Bone marrow (tissue), 2 donors: ENCODE measurements at regions not wholly inside any gene's neighbourhood (a gene's known extent, or its start where the extent isn't known, plus 50 kb on each side); places are given as distances from the start of the nearest gene placed in this dataset.
"Not testable (repeated sequence)": the region's sequence is repeated elsewhere in the genome, so short reads cannot be mapped to it uniquely, and the experiment has no call there.

Source experiments
- DNase-seq, 2 donors: peaks; one replicate each; lab custom pipeline; 2025; lab: John Stamatoyannopoulos, UW

GRCh38 chr15:87722941-87723691, 533.4 kb downstream of the NTRK3 start:
- DNase-seq, result no peak

DNA sequence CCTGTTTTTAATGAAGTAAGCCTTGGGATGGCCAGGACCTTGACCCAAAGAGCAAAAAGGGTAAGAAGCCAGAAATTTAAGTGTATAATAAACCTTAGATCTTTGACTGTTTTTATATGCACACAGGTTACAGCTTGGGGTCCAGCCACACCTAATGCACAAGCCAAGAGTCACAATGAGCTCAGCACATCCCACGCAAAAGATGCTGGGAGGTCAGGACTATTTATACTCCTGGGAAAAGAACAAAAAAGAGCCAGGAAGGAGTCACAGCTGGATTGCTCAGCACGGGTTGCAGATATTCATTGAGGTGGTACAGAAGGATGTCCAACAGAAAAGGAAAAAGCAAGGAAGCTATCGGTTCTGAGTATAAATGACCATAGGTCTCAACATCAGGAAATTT, 536.3 kb downstream of the NTRK3 start:
- no peak for DNase-seq

- DNase-seq, result no peak
Measured at GRCh38 chr15:87716422-87716821, 540.1 kb downstream of the NTRK3 start.

DNA sequence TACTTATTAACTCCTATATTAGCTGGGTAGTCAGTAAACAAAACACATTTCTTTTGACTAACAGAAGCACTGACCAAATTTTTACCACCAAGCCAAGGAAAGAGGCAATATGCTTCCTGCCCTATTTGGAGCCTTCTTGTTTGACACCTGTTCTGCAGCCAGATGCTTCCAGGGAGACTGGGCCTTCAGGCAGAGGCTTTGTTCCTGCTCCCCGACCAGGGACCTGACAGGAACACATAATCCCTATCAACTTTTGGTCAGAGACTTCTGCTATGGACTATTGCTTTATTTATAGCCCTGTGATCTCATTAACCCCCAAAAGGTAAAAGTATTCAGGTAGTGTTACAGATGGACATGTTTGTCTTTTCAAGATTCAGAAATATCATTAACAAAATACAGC, 541.3 kb downstream of the NTRK3 start:
- DNase-seq, result no peak

DNA sequence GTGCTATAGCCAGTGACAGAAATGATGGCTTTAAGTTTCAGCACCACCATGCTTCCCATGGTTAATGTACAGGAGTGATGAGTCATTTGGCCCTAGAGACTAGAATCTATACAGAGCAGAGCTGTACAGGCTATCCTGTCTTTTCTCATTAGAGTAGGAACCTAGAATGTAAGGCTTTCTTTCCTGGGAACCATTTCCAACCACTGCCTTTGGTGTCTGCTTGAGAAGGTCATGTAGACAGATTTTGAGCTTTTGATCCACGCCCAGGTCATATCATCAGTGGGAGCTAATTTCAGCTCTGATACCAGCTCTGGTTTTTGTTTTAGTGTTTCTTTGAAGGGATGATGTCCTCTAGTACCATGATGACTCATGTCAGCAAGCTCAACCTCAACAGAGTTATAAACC, 543.1 kb downstream of the NTRK3 start:
- no peak for DNase-seq

DNA sequence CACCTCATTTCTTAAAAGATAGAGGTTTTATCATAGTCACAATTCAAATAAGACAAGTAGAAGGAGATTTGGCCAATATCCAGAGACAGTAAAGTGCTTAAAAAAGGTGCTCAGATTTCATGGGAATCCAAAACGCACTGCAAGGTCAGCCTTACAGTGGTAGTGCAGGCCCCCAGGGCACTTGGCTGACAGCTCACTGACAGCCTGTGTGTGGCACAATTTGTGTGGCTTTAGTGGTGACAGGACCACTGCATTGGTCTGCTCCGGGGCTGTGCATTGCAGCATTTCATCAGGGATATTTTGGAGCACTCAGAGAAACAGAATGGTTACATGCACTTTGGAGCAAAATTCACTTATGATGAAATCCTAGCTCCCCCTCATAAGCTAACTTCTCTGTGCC, 544.3 kb downstream of the NTRK3 start:
- no peak for DNase-seq

- DNase-seq, result no peak
Measured at GRCh38 chr15:87711026-87711425, 545.5 kb downstream of the NTRK3 start.

- DNase-seq, result no peak
Measured at GRCh38 chr15:87710406-87710805, 546.1 kb downstream of the NTRK3 start.

- no peak for DNase-seq
Measured at GRCh38 chr15:87707566-87708130, 548.9 kb downstream of the NTRK3 start.

GRCh38 chr15:87707071-87707470, 549.5 kb downstream of the NTRK3 start:
- DNase-seq, result no peak

- no peak for DNase-seq
Measured at GRCh38 chr15:87706001-87706400, 550.5 kb downstream of the NTRK3 start.

- no peak for DNase-seq
Measured at GRCh38 chr15:87704276-87704675, 552.3 kb downstream of the NTRK3 start.

DNA sequence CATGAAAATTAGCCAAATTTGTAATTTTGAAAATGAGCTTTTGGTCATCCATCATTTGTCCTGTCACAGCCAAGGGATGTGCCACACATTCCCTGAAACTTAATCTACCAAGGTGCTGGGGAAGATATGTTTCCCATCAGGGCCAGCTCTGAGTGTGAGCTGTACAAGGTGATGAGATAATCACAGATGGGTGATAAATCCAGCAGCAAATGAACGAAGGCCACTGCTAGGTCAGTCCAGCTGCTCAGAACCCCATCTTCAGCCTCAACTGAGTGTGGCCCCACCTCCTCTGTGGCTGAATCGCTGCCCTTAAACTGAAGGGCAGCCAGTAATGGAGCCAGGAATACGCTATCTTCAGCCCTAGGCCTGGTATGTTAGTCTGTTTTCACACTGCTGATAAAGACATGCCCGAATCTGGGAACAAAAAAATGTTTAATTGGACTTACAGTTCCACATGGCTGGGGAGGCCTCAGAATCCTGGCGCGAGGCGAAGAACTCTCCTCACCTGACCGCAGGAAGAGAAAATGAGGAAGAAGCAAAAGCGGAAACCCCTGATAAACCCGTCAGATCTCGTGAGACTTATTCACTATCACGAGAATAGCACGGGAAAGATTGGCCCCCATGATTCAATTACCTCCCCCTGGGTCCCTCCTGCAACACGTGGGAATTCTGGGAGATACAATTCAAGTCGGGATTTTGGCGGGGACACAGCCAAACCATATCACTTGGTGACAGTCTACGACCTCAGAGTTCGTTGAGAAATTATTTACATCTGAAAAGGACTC, 553.0 kb downstream of the NTRK3 start:
- no peak for DNase-seq

DNA sequence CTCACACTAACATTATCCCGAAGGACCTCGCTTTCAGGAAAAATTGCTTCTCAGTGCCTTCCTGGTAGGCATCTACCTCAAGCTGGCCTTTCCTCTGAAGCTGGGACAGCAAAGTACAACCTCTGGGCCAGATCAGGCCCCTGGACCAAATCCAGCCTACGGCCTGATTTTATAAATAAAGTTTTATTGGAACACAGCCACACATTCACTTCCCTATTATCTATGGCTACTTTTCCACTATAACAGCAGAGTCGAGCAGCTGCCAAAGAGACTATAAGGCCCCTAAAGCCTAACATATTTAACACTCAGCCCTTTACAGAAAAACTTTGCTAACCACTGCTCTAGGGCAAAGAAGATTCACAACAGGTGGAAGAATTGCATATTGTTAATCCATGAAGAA, 554.3 kb downstream of the NTRK3 start:
- DNase-seq, result no peak

- not testable (repeated sequence) for DNase-seq
Measured at GRCh38 chr15:87698467-87698866, 558.1 kb downstream of the NTRK3 start.

DNA sequence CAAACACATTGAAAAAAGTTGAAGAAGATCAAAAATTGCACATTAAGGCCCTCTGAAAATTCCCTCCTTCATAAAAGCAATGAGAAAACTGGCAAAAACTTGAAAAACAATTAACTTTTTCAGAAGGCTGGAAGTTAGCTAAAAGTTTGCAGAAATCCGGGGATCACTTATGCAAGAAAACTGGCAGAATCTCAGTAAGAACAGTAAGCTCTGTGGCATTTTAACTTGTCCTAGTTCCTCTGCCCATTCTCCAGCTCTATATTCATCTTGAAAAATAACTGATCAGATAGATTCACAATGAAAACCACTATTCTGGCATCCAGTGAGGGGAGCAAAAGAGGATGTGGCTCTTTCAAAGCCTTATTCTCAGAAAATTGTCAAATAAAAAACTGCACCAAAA, 566.8 kb downstream of the NTRK3 start:
- DNase-seq, result no peak

- no peak for DNase-seq
Measured at GRCh38 chr15:87687523-87687870, 569.0 kb downstream of the NTRK3 start.

- DNase-seq, result no peak
Measured at GRCh38 chr15:87686841-87687522, 569.6 kb downstream of the NTRK3 start.

- DNase-seq, result no peak
Measured at GRCh38 chr15:87686339-87686738, 570.2 kb downstream of the NTRK3 start.

- no peak for DNase-seq
Measured at GRCh38 chr15:87682527-87682926, 574.0 kb downstream of the NTRK3 start.

GRCh38 chr15:87681104-87681503, 575.4 kb downstream of the NTRK3 start:
- DNase-seq, result no peak

DNA sequence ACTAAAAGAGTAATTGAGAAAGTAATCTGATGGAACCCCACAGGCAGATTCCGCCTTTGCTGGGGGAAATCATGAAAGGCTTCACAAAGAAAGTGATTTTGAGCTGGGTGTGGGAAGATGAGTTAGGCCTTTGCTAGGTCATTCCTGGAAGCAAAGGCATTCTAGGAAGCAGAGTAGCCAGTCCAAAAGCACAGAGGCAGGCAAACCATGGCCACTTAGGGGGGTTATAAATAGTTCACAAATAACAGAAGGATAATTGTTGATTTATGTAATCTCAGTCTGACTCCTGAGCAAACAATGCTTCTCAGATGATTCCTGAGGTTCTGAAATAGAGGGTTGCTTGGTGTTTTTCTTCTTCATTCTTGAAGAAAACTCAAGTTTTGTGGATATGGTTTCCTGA, 576.3 kb downstream of the NTRK3 start:
- DNase-seq, result no peak

DNA sequence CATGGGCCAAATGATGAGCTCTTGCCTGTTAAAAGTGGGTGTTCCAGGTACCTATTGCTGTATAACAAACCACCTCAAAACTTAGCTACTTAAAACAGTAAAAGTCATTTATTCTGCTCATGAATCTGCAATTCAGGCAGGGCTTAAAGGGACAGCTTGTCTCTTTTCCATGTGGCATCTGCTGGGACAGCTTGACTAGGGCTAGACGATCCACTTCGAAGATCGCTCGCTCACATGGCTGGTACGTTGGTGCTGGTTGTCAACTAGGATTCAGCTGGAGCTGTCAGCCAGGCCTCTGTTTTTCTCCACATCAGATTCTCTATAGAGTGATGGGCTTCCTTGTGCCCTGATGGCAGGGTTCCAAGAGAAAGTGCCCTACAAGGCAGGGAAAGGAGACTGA, 581.3 kb downstream of the NTRK3 start:
- DNase-seq, result no peak
